SU-DHL-6 (cell line): ENCODE measurements at regions not wholly inside any gene's neighbourhood (a gene's known extent, or its start where the extent isn't known, plus 50 kb on each side); places are given as distances from the start of the nearest gene placed in this dataset.
"Not testable (repeated sequence)": the region's sequence is repeated elsewhere in the genome, so short reads cannot be mapped to it uniquely, and the experiment has no call there.

ENCODE experiments used
- H2AFZ ChIP-seq: fragments of 200-600 bp; sonication (generic); 2 replicates; pipeline ENCODE4 v1.6.1; 2014; ENCODE audit warnings: low read depth, mild to moderate bottlenecking, moderate library complexity, mixed read lengths, antibody characterized with exemption, low read length; ENCODE audit not compliant: severe bottlenecking
- H3F3A ChIP-seq: fragments of 200-600 bp; shearing (Covaris generic); 2 replicates; pipeline ENCODE4 v1.6.0; 2016; ENCODE audit warnings: antibody characterized with exemption, mild to moderate bottlenecking; ENCODE audit not compliant: insufficient read depth
- H3K27ac ChIP-seq: fragments of 200-600 bp; sonication (generic); 2 replicates; pipeline ENCODE4 v1.5.1; 2016; ENCODE audit warnings: low read depth, mild to moderate bottlenecking, low read length, moderate library complexity, mixed read lengths
- H3K27me3 ChIP-seq: fragments of 200-600 bp; sonication (generic), shearing (Covaris generic); 2 replicates; pipeline ENCODE4 v1.6.0; 2014; ENCODE audit warnings: mild to moderate bottlenecking, low read length
- H3K36me3 ChIP-seq: fragments of 200-600 bp; sonication (generic); 2 replicates; pipeline ENCODE4 v1.6.1; 2014; ENCODE audit warnings: mild to moderate bottlenecking, low read length, mixed read lengths
- H3K4me2 ChIP-seq: fragments of 300-600, 200-600 bp; shearing (Covaris generic), sonication (generic); 2 replicates; pipeline ENCODE4 v1.6.0; 2014; ENCODE audit warnings: low read length, low read depth, mild to moderate bottlenecking; ENCODE audit not compliant: poor library complexity, severe bottlenecking
- H3K4me3 ChIP-seq: fragments of 200-600 bp; sonication (generic); 2 replicates; pipeline ENCODE4 v1.5.1; 2014; ENCODE audit warnings: antibody characterized with exemption, low read length, mild to moderate bottlenecking, mixed read lengths; ENCODE audit not compliant: insufficient read depth, poor library complexity, severe bottlenecking
- H3K79me2 ChIP-seq: fragments of 200-600 bp; sonication (generic); 2 replicates; pipeline ENCODE4 v1.6.1; 2014; ENCODE audit warnings: mild to moderate bottlenecking, low read length, moderate library complexity; ENCODE audit not compliant: insufficient read depth
- H3K9ac ChIP-seq: fragments of 200-600 bp; sonication (generic); 2 replicates; pipeline ENCODE4 v1.7.0; 2014; ENCODE audit warnings: mild to moderate bottlenecking, low read length
- H3K9me2 ChIP-seq: fragments of 200-600 bp; sonication (generic); replicated peaks from 2 replicates; pipeline ENCODE4 v1.6.1; 2014; ENCODE audit warnings: low read length; ENCODE audit not compliant: insufficient read depth
- H3K9me3 ChIP-seq: fragments of 200-600 bp; sonication (generic); 2 replicates; pipeline ENCODE4 v1.6.1; 2014; ENCODE audit warnings: low read length, mixed read lengths; ENCODE audit not compliant: insufficient read depth
- H4K20me1 ChIP-seq: fragments of 200-600 bp; sonication (generic); 2 replicates; pipeline ENCODE4 v1.6.1; 2014; ENCODE audit warnings: low read depth, mild to moderate bottlenecking, antibody characterized with exemption, low read length, moderate library complexity, mixed read lengths
- EZH2phosphoT487 ChIP-seq: fragments of 200-600 bp; sonication (generic), shearing (Covaris generic); conservative IDR thresholded peaks from 2 replicates; pipeline ENCODE4 v1.6.1; 2018; ENCODE audit warnings: mild to moderate bottlenecking, antibody characterized with exemption, low read length, moderate library complexity, mixed read lengths
- TF ChIP-seq, protein P1 (sequence below): fragments of 200-600 bp; sonication (generic); IDR thresholded peaks from one replicate; pipeline ENCODE4 v1.5.1; 2017; ENCODE audit warnings: antibody characterized with exemption, mild to moderate bottlenecking, low read length, moderate library complexity; ENCODE audit not compliant: insufficient read depth, poor library complexity, severe bottlenecking

DNA sequence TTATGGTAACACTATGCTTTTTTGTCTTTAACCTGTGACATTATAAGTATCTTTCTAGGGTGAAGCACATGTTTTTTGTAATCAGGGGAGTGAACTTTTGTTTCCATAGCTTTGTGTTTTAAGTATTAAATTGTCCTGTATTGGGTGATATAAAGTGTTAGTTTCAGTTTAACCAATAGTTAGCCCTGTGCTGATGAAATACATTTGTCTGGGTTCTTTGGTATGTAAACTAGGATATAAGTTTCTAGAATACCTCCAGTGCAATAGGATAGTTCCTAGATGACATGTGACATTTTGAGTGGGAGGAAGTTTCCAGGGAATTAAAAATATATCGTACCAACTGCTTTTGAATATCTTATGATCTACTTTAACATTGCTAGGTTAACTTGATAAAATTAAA lies 611.0 kb upstream of the MARCKS start:
- no peak overlapping the region for H3K27ac ChIP-seq
- no peaks in the 10 kb centered on the region for H3K36me3 ChIP-seq
- TF ChIP-seq, protein P1, sequence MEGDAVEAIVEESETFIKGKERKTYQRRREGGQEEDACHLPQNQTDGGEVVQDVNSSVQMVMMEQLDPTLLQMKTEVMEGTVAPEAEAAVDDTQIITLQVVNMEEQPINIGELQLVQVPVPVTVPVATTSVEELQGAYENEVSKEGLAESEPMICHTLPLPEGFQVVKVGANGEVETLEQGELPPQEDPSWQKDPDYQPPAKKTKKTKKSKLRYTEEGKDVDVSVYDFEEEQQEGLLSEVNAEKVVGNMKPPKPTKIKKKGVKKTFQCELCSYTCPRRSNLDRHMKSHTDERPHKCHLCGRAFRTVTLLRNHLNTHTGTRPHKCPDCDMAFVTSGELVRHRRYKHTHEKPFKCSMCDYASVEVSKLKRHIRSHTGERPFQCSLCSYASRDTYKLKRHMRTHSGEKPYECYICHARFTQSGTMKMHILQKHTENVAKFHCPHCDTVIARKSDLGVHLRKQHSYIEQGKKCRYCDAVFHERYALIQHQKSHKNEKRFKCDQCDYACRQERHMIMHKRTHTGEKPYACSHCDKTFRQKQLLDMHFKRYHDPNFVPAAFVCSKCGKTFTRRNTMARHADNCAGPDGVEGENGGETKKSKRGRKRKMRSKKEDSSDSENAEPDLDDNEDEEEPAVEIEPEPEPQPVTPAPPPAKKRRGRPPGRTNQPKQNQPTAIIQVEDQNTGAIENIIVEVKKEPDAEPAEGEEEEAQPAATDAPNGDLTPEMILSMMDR, result no peak
- no peak for TF ChIP-seq EZH2phosphoT487
- no peaks in the 10 kb centered on the region for H3F3A ChIP-seq
- no peak overlapping the region for H2AFZ ChIP-seq
- H3K27me3 ChIP-seq, result no peaks in the 10 kb centered on the region
- H3K4me3 ChIP-seq, result no peak overlapping the region
- H3K9me3 ChIP-seq, result no peaks in the 10 kb centered on the region
- 0 out of 2 replicates have a peak, but pooled peaks cover 2% of the 10 kb centered on the region for H3K9me2 ChIP-seq
- H3K79me2 ChIP-seq, result no peaks in the 10 kb centered on the region
- no peak overlapping the region for H3K4me2 ChIP-seq
- H4K20me1 ChIP-seq, result no peaks in the 10 kb centered on the region
- no peak overlapping the region for H3K9ac ChIP-seq

DNA sequence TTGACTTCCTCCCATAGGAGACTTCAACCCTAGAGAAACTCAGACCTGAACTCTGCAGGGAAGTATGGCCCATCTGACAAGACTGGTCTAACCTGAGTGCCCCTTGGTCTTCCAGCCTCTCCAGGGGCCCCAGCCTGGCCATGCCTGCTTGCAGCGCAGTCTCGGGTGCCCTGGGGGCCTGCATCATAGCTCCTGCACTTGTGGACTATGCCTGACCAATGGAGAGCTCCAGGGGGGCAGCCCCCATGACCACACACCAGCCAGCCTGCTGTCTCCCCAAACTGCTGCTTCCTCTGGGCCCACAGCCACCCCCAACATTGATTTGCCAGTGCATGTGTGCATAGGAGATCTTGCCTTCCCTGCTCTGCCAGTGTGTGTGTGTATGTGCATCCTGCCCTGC lies 608.6 kb upstream of the MARCKS start:
- H3K9me3 ChIP-seq, result no peaks in the 10 kb centered on the region
- no peaks in the 10 kb centered on the region for H3K27me3 ChIP-seq
- H2AFZ ChIP-seq, result no peak overlapping the region
- H3K36me3 ChIP-seq, result no peaks in the 10 kb centered on the region
- H3K27ac ChIP-seq, result no peak overlapping the region
- H3K9me2 ChIP-seq, result no peaks in the 10 kb centered on the region
- no peaks in the 10 kb centered on the region for H3F3A ChIP-seq
- H3K79me2 ChIP-seq, result no peaks in the 10 kb centered on the region
- TF ChIP-seq, protein P1, result no peak
- TF ChIP-seq EZH2phosphoT487, result no peak
- H3K4me3 ChIP-seq, result no peak overlapping the region
- no peaks in the 10 kb centered on the region for H4K20me1 ChIP-seq
- no peak overlapping the region for H3K9ac ChIP-seq
- no peak overlapping the region for H3K4me2 ChIP-seq

DNA sequence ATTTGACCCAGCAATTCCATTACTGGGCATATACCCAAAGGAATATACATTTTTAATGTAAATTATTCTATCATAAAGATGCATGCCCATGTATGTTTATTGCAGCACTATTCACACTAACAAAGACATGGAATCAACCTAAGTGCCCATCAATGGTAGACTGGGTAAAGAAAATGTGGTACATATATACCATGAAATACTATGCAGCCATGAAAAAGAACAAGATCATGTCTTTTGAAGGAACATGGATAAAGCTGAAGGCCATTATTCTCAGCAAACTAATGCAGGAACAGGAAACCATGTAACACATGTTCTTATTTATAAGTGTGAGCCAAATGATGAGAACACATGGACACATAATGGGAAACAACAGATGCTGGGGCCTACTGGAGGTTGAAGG lies 603.0 kb upstream of the MARCKS start:
- H4K20me1 ChIP-seq, H3K9me2 ChIP-seq: not testable (repeated sequence)

DNA sequence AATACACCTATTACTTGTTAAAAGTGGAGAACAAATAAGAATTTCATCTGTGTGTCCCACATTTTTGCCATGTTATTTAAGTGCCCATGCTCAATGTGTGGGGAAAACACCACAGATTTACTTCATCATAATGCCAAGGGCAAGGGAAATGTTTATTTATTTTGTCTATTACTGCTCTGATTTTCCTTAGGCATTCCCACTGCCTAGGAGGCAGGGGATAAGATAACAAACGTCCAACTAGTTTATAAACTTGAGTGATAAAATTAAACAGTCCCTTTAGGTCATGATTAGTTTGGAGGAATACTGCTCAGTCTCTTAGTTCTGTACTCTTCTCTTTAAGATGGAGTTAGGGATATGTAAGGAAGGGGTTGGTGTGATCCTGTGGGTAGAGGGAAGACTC lies 598.4 kb upstream of the MARCKS start:
- no peak for TF ChIP-seq EZH2phosphoT487
- TF ChIP-seq, protein P1, result no peak
- Histone ChIP-seq H3F3A (no peaks in the 10 kb centered on the region), H3K27me3 (no peaks in the 10 kb centered on the region), H3K9ac (no peak overlapping the region), H3K36me3 (no peaks in the 10 kb centered on the region), H3K27ac (no peak overlapping the region), H3K9me2 (no peaks in the 10 kb centered on the region), H2AFZ (no peak overlapping the region), H3K79me2 (no peaks in the 10 kb centered on the region), H3K4me2 (no peak overlapping the region), H3K4me3 (no peak overlapping the region), H4K20me1 (no peaks in the 10 kb centered on the region), H3K9me3 (no peaks in the 10 kb centered on the region)

More for the DNA sequence above, 603.0 kb upstream of the MARCKS start:
- H3K27me3 ChIP-seq, H3K4me2 ChIP-seq, H3F3A ChIP-seq, H3K36me3 ChIP-seq, H3K79me2 ChIP-seq, H3K4me3 ChIP-seq, H3K9ac ChIP-seq, H2AFZ ChIP-seq, H3K9me3 ChIP-seq, H3K27ac ChIP-seq: not testable (repeated sequence)
